Stimulated activated CD8-positive, alpha-beta memory T cell treated with anti-CD3 and anti-CD28 coated beads, Interleukin-15, amount 100 ng/mL, for 48 hours (primary cell): ENCODE measurements at regions not wholly inside any gene's neighbourhood (a gene's known extent, or its start where the extent isn't known, plus 50 kb on each side); places are given as distances from the start of the nearest gene placed in this dataset.
"Not testable (repeated sequence)": the region's sequence is repeated elsewhere in the genome, so short reads cannot be mapped to it uniquely, and the experiment has no call there.

Source experiments
- DNase-seq, 2 donors: peaks; one replicate each; pipeline ENCODE4 v3.0.0-alpha.2; 2020; ENCODE audit warnings: low read depth in 2 of 2

GRCh38 chr2:36058076-36058475 lies 297.5 kb upstream of the CRIM1 start:
- DNase-seq = no peak

DNA sequence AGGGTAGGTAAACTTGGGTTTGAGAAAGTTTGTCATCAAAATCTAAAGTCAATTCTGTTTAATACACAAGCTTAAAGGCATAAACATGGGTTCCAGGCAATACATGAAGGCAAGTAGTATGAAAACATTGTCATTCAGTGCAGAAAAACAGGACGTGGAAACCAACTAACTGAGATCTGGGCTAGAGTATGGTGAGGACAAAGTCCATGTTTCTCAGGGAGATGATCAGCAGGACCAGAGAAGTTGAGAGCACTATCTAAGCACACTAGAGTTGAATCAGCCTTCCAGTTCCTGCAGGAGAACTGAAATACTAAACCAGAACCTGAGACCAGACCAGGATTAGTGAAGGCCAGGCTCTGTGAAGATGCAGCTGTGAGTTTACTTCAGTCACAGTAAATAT lies 302.8 kb upstream of the CRIM1 start:
- no peak for DNase-seq

DNA sequence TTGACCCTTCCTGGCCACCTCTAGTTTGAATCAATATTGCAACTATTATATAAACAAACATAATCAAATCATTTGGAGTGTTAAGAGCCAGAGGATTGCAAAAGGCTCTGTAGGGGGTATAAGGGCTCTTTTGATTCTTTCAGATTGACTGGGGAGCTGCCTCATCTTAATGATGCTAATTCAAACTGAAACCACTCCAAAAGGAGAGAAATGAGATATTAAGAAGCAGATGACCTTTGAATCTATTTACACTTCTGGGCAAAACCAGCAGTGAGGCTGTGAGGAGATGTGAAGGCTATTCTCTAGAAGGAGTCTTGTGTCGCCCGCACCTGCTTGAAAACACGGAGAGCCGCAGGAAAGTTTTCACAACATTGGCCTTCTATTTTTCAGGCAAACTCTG lies 311.2 kb upstream of the CRIM1 start:
- no peak for DNase-seq

- no peak for DNase-seq
These were observed 320.4 kb upstream of the CRIM1 start for GRCh38 chr2:36035137-36035536.

- DNase-seq = no peak
These were observed 323.5 kb upstream of the CRIM1 start for GRCh38 chr2:36032046-36032445.

DNA sequence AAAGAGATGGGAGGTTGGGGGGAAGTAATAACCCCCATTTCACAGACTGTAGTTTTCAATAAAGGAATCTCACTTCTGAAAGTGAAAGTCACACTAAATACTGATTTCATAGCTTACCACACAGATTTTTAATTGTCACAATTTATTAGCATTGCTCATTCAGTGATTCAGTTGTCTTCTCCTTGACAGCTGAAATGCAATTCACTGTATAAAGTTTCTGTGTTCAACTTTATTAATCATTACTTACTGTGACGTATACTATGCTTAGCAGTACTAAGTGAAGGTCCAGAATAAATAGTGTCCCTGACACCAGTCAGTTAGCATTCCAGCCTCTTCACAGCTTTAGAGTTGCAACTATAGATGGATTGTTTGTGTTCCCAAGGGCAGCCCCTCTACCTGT lies 324.1 kb upstream of the CRIM1 start:
- no peak for DNase-seq

- DNase-seq = no peak
These were observed 328.0 kb upstream of the CRIM1 start for GRCh38 chr2:36027616-36028015.

- no peak for DNase-seq
These were observed 342.5 kb upstream of the CRIM1 start for GRCh38 chr2:36013064-36013463.

- no peak for DNase-seq
These were observed 349.1 kb upstream of the CRIM1 start for GRCh38 chr2:36006444-36006843.

- no peak for DNase-seq
These were observed 352.6 kb upstream of the CRIM1 start for GRCh38 chr2:36002941-36003340.

DNA sequence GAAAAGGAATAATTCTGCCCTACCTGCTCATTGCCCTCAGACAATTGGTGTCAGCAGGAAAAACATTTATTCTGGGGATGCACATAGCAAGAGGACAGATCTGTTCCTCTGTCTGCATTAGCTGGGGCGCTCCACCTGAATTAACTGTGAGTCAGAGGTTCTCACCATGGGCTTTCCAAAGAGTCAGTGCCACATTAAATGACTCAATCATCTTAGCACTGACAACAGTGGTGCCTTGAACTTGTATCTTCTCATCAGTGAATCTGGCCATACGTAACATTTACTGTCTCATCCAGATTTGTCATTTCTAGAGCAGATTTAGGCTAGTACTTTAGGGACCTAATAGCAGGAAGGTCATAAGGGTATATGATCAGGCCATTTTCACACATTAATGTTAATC lies 358.1 kb upstream of the CRIM1 start:
- no peak for DNase-seq

- no peak for DNase-seq
These were observed 366.1 kb upstream of the CRIM1 start for GRCh38 chr2:35989503-35989902.

DNA sequence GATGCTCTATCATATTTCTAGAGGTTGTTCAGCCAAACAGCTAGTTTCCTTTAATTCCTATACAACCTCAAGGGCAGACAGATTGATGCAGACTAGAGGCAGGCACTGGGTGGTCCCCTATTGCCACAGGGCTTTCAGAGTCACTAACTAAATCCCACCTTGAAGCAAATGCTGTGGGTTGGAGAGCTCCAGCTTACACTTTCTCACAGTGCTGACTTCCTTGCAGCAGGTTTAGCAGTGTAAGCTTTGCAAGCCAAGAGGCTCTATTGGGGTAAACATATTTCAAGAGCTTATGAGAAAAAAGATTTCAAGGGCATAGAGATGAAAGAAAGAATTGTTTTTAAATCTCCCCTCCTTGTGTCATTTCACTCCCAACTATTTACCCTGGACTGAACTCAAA lies 366.5 kb upstream of the CRIM1 start:
- DNase-seq = no peak

DNA sequence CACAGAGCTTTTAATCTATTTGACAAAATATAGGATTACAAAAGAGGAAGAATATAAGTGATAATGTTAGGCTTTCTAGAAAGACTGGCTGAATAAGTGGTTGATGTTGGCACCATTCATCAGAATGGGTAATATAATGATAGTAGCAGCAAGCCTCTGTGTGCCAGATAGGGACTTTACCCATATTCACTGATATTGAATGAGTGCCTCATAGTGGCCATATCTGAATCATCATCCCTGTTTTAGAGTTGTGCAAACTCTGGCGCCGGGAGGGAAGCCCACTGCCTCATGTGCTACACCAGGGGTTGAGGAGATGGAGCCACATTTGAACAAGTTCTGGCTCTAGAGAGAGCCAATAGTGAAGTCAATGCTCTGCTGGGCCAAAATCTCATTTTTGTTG lies 368.7 kb upstream of the CRIM1 start:
- DNase-seq = no peak

DNA sequence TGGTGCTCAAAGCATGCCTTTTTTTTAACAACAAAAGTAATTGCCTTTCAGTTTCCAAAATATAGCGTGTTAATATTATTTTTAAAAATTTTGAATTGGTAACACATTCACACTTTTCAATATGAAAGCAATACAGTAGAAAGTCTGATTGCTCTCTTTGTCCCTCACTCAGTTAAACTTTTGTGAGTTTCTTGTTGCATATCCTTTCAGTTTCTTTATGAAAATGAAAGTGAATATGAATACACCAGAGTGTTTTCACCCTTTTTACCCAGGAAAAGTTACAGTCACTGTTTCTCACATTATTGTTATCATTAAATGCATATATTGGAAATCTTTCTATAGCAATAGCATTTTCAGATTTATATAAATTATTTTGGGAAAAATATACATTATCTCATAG lies 377.4 kb upstream of the CRIM1 start:
- DNase-seq = no peak

DNA sequence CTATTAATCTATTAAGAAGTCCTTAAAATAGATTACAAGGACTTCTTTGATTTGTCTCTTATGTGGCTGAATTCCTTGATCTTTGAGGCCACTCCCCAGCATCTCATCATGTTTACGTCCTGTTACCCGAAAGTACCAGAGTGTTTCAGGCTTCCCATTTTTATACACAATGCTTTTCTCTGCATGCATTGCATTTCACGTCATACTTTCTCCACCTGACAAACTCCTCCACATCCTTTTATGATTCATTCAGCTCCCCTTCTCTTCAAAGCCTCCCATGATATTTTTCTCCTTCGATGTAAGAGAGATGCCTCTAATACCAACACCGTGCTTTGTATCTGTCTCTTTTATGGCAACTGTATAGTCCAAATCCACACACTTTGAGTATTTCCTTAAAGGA lies 379.0 kb upstream of the CRIM1 start:
- no peak for DNase-seq

GRCh38 chr2:35973737-35974132 lies 381.8 kb upstream of the CRIM1 start:
- DNase-seq = no peak

- DNase-seq = no peak
These were observed 382.3 kb upstream of the CRIM1 start for GRCh38 chr2:35973132-35973736.

- no peak for DNase-seq
These were observed 391.8 kb upstream of the CRIM1 start for GRCh38 chr2:35963824-35964223.

DNA sequence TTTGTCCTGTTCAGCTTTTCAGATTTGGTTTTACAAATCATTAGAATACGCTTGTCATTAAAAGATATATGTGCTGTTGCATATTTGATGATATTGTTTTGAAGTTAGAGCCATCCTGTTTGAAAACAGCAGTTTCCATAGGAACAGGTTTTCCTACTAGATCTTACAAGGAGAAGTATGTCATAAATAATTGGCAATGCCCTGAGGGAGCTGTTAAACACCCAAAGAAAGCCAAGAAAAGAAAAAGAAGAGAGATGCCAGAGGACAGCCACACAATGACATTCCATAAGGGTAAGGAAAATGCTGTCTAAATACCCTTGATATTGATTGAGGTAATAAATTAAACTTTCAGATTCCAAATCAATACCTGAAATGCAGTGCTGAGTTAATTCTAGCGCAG lies 392.2 kb upstream of the CRIM1 start:
- no peak for DNase-seq

DNA sequence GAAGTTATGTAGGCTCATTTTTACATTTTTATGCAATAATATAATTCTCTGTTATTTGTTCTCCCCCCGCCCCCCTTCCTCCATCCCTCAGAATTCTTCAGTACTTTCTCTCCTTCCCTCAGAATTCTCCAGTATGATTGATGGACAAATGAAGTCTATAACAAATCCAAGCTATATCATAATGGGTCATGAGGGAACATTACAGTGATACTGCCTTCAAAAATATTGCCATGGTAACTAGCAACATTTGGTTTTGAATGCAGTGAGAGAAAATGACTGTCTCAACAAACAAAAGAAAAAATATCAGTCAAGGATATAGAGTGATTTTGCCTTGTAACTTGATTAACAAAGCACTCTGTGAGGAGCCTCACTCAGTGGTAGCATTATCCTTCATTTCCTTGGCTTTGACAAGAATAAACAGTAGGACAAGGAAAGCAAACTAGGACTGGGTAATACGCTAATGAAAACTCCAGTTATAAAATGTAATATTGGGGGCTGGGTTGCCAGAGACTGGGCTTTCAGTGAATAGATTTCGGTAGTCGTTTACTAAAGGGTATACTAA lies 392.9 kb upstream of the CRIM1 start:
- DNase-seq = no peak

DNA sequence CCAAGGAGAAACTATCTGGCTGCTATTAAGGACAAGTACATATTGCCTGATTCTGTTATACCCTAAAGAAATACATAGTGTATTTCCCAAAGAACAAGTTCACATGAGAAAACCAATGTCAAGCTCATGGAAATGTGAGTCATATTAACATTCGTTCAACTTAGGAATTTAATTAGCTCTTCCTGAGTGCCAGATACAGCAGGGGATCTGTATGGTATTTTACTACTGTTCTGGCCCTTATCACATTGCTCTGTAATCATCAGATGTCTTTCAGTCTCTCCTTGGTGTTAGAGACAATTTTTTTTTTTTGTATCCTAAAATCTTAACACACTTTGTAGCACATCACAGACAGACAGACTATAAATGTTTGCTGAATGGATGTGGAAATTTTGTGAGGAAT lies 395.0 kb upstream of the CRIM1 start:
- DNase-seq = no peak

GRCh38 chr2:35957053-35957452 lies 398.5 kb upstream of the CRIM1 start:
- DNase-seq = not testable (repeated sequence)

GRCh38 chr2:35946478-35946877 lies 409.1 kb upstream of the CRIM1 start:
- DNase-seq = no peak
